A549 (cell line): ENCODE measurements at regions not wholly inside any gene's neighbourhood (a gene's known extent, or its start where the extent isn't known, plus 50 kb on each side); places are given as distances from the start of the nearest gene placed in this dataset.

Experiments
- ATAC-seq, 2 experiments: fragments of 200-7000 bp in 1 of 2; fragments of >200 bp in 1 of 2; cut with Nextera tagmentation in 1 of 2; cut with Tn5 transposase in 1 of 2; 3 replicates each; pipeline versions ENCODE4 v1.8.0 to v1.9.1; 2018 to 2020; ENCODE audit warnings: mild to moderate bottlenecking in 1 of 2, moderate library complexity in 1 of 2
- CTCF ChIA-PET: fragments of 300-600 bp; sonication (Branson Sonifier 250); formaldehyde crosslinking; extraction: SDS; loops from one replicate; lab custom pipeline; 2021; ENCODE audit warnings: antibody characterized with exemption, inconsistent platforms; lab: Yijun Ruan, JAX
- POLR2A ChIA-PET: fragments of 350-600 bp; formaldehyde crosslinking; extraction: SDS; loops from one replicate; lab custom pipeline; 2021; ENCODE audit warnings: antibody characterized with exemption, inconsistent platforms; lab: Yijun Ruan, JAX
- DNase-seq, 2 experiments: peaks; one replicate each; pipeline versions ENCODE4 v3.0.0 to v3.0.0-alpha.2; 2011 to 2016; ENCODE audit warnings: low read depth in 1 of 2, low spot score in 1 of 2
- FAIRE-seq: peaks from 2 replicates; lab custom pipeline; 2011; peaks lifted over from hg19 to GRCh38; lab: Jason Lieb, UNC
- H3K27ac ChIP-seq, 2 experiments: fragments of >200 bp; sonication (Bioruptor Twin); formaldehyde crosslinking; 3 replicates each; pipeline ENCODE4 v1.5.1; 2016 to 2017
- H3K4me1 ChIP-seq: fragments of >200 bp; sonication (Bioruptor Twin); formaldehyde crosslinking; 3 replicates; pipeline ENCODE4 v1.6.1; 2016
- H3K4me2 ChIP-seq: fragments of >200 bp; sonication (Bioruptor Twin); formaldehyde crosslinking; 3 replicates; pipeline ENCODE4 v1.6.1; 2016
- H3K4me3 ChIP-seq: fragments of >200 bp; sonication (Bioruptor Twin); formaldehyde crosslinking; 3 replicates; pipeline ENCODE4 v1.5.1; 2016
- H3K9me3 ChIP-seq: fragments of >200 bp; sonication (Bioruptor Twin); formaldehyde crosslinking; 3 replicates; pipeline ENCODE4 v1.6.1; 2016
- BHLHE40 ChIP-seq: IDR thresholded peaks from 2 replicates; pipeline ENCODE4 v1.6.1; 2012; ENCODE audit warnings: low read depth, low read length, inconsistent platforms
- CHD2 ChIP-seq: fragments of 150-350 bp; IDR thresholded peaks from 2 replicates; pipeline ENCODE4 v1.6.1; 2014; ENCODE audit warnings: low read length; ENCODE audit not compliant: partially characterized antibody
- CHD4 ChIP-seq: fragments of 200-600 bp; sonication (generic); IDR thresholded peaks from 2 replicates; pipeline ENCODE4 v1.6.1; 2016; ENCODE audit warnings: antibody characterized with exemption, mild to moderate bottlenecking, borderline replicate concordance
- EHMT2 ChIP-seq: fragments of 200-600 bp; sonication (generic); IDR thresholded peaks from 2 replicates; pipeline ENCODE4 v1.6.1; 2016; ENCODE audit warnings: antibody characterized with exemption, low read depth, mild to moderate bottlenecking, moderate library complexity
- FOSB ChIP-seq: fragments of 250-450 bp; sonication (Bioruptor Pico); IDR thresholded peaks from 2 replicates; pipeline ENCODE4 v1.5.0; 2020; ENCODE audit warnings: mild to moderate bottlenecking, moderate library complexity
- FOXS1 ChIP-seq: fragments of 250-450 bp; sonication (Bioruptor Pico); IDR thresholded peaks from 2 replicates; pipeline ENCODE4 v1.5.0; 2020; ENCODE audit warnings: mild to moderate bottlenecking, moderate library complexity
- GATA3 ChIP-seq: IDR thresholded peaks from 2 replicates; pipeline ENCODE4 v1.6.1; 2012; ENCODE audit warnings: borderline replicate concordance
- HDAC2 ChIP-seq: fragments of 200-600 bp; sonication (generic); IDR thresholded peaks from 2 replicates; pipeline ENCODE4 v1.6.1; 2016
- HEYL ChIP-seq: fragments of 250-450 bp; sonication (Bioruptor Pico); IDR thresholded peaks from 2 replicates; pipeline ENCODE4 v1.8.0; 2021; ENCODE audit warnings: mild to moderate bottlenecking, moderate library complexity
- HOXA7 ChIP-seq: fragments of 250-450 bp; sonication (Bioruptor Pico); IDR thresholded peaks from 2 replicates; pipeline ENCODE4 v1.5.0; 2020; ENCODE audit warnings: mild to moderate bottlenecking, moderate library complexity
- HOXB5 ChIP-seq: fragments of 250-450 bp; sonication (Bioruptor Pico); IDR thresholded peaks from 2 replicates; pipeline ENCODE4 v1.5.0; 2020; ENCODE audit warnings: mild to moderate bottlenecking, moderate library complexity
- KDM1A ChIP-seq: fragments of 200-600 bp; sonication (generic); IDR thresholded peaks from 2 replicates; pipeline ENCODE4 v1.6.1; 2016; ENCODE audit warnings: low read depth, mild to moderate bottlenecking
- MAZ ChIP-seq: fragments of 150-350 bp; IDR thresholded peaks from 2 replicates; pipeline ENCODE4 v1.6.1; 2014; ENCODE audit warnings: antibody characterized with exemption, low read depth, low read length, borderline replicate concordance
- MYC ChIP-seq: IDR thresholded peaks from 2 replicates; pipeline ENCODE4 v1.6.1; 2012; ENCODE audit warnings: mild to moderate bottlenecking, inconsistent platforms, low read length, improper control_type of control experiment, borderline replicate concordance
- NPAS2 ChIP-seq: fragments of 250-450 bp; sonication (Bioruptor Pico); IDR thresholded peaks from 2 replicates; pipeline ENCODE4 v1.8.0; 2022; ENCODE audit warnings: mild to moderate bottlenecking, moderate library complexity, borderline replicate concordance
- PHF8 ChIP-seq: fragments of 200-600 bp; sonication (generic); IDR thresholded peaks from 2 replicates; pipeline ENCODE4 v1.6.1; 2016; ENCODE audit warnings: low read depth, mild to moderate bottlenecking, antibody characterized with exemption, moderate library complexity, borderline replicate concordance
- POLR2A ChIP-seq: IDR thresholded peaks from 2 replicates; pipeline ENCODE4 v1.6.1; 2012; ENCODE audit warnings: mild to moderate bottlenecking, low read length
- POLR2AphosphoS2 ChIP-seq: conservative IDR thresholded peaks from 2 replicates; pipeline ENCODE4 v1.6.1; 2012; ENCODE audit warnings: low read length, improper control_type of control experiment, inconsistent platforms
- RAD21 ChIP-seq, 2 experiments: fragments of >200 bp in 1 of 2; sonication (Bioruptor Twin) in 1 of 2; formaldehyde crosslinking in 1 of 2; IDR thresholded peaks in 1 of 2; conservative IDR thresholded peaks in 1 of 2; 2 replicates in 1 of 2; 3 replicates in 1 of 2; pipeline ENCODE4 v1.6.1; 2012 to 2018; ENCODE audit warnings: inconsistent platforms in 1 of 2
- RFX5 ChIP-seq: fragments of 450-650 bp; IDR thresholded peaks from 2 replicates; pipeline ENCODE4 v1.7.1; 2014; ENCODE audit warnings: antibody characterized with exemption, mild to moderate bottlenecking, moderate library complexity
- SMC3 ChIP-seq: fragments of >200 bp; sonication (Bioruptor Twin); formaldehyde crosslinking; IDR thresholded peaks from 3 replicates; pipeline ENCODE4 v1.6.1; 2018; ENCODE audit warnings: inconsistent platforms
- SREBF2 ChIP-seq: fragments of 450-650 bp; IDR thresholded peaks from 2 replicates; pipeline ENCODE4 v1.6.1; 2014; ENCODE audit warnings: mild to moderate bottlenecking, moderate library complexity
- ZFP36 ChIP-seq: fragments of 450-650 bp; IDR thresholded peaks from 2 replicates; pipeline ENCODE4 v1.6.1; 2014; ENCODE audit warnings: borderline replicate concordance; ENCODE audit not compliant: partially characterized antibody
- ZNF302 ChIP-seq: fragments of 250-450 bp; sonication (Bioruptor Pico); IDR thresholded peaks from 2 replicates; pipeline ENCODE4 v1.9.0; 2021; ENCODE audit warnings: inconsistent platforms, mild to moderate bottlenecking, moderate library complexity
- WGBS: methylation state at CpG from one replicate; pipeline ENCODE4 v1.1.6; 2017; ENCODE audit errors: missing lambda C conversion rate; 5-methylcytosine and 5-hydroxymethylcytosine counted together
- TF ChIP-seq, protein P1 (sequence below): fragments of >200 bp; sonication (Bioruptor Twin); formaldehyde crosslinking; IDR thresholded peaks from 3 replicates; pipeline ENCODE4 v1.6.1; 2016
- TF ChIP-seq, protein P2 (sequence below): fragments of 250-450 bp; sonication (Bioruptor Pico); IDR thresholded peaks from 2 replicates; pipeline ENCODE4 v1.5.0; 2020; ENCODE audit warnings: low read depth, mild to moderate bottlenecking, moderate library complexity
- TF ChIP-seq, protein P3 (sequence below): IDR thresholded peaks from 2 replicates; pipeline ENCODE4 v1.6.1; 2012

DNA sequence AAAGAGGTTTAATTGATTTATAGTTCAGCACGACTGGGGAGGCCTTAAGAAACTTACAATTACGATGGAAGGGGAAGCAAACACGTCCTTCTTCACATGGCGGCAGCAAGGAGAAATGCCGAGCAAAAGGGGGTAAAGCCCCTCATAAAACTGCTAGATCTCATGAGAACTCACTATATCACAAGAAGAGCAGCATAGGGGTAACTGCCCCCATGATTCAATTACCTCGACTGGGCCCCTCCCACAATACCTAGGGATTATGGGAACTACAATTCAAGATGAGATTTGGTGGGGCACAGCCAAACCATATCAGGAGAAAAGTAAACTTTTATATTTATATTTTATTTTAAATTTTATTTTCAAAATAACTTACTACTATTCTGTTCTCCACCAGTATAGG, 272.0 kb downstream of the MYCN start:
- Histone ChIP-seq H3K9me3 (no peaks in the 10 kb centered on the region), H3K27ac (no peak overlapping the region), H3K4me2 (no peak overlapping the region), H3K4me3 (no peak overlapping the region), H3K4me1 (no peaks in the 10 kb centered on the region)
- POLR2A ChIA-PET = no interaction called here
- no peak for ATAC-seq
- FAIRE-seq = no peak
- WGBS = 21% methylated on average over 6 of the region's 6 CpGs
- CTCF ChIA-PET = no interaction called here
- TF ChIP-seq POLR2AphosphoS2 (no peak), NPAS2 (CRISPR knock-in tag) (no peak), RAD21 (conservative IDR thresholded peaks at IDR 0.05 in 1 of 2, IDR thresholded peaks at IDR 0.05 in 1 of 2) (no peak), CHD4 (no peak), FOXS1 (CRISPR knock-in tag) (no peak), GATA3 (no peak), SREBF2 (no peak), FOSB (no peak), MYC (no peak), EHMT2 (no peak), HOXB5 (no peak), SMC3 (no peak), CHD2 (no peak), KDM1A (no peak), PHF8 (no peak), ZNF302 (no peak), ZFP36 (no peak), RFX5 (no peak), MAZ (no peak)
- TF ChIP-seq, protein P1, sequence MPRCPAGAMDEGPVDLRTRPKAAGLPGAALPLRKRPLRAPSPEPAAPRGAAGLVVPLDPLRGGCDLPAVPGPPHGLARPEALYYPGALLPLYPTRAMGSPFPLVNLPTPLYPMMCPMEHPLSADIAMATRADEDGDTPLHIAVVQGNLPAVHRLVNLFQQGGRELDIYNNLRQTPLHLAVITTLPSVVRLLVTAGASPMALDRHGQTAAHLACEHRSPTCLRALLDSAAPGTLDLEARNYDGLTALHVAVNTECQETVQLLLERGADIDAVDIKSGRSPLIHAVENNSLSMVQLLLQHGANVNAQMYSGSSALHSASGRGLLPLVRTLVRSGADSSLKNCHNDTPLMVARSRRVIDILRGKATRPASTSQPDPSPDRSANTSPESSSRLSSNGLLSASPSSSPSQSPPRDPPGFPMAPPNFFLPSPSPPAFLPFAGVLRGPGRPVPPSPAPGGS = no peak
- DNase-seq = no peak

DNA sequence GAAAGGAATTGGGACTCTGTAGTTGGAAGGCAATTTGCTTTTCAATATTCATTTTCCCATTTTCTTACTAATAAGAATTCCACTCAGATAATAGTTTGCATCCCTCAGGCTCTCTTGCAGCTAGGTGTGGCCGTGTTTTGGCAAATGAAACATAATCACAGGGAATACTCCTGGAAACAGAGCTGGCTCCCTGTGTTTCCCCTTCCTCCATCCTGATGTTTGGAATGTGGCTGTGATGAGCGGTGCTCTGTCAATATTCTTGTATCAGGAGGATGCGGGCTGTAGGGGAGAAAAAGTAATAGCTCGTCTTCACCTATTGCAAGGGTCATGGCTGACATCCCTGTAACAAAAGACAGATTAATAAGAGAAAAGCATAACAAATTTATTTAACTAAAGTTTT, 271.0 kb downstream of the MYCN start:
- DNase-seq (no peak), ATAC-seq (no peak), FAIRE-seq (no peak)
- ChIA-PET POLR2A (no interaction called here), CTCF (interaction anchor here (0.8 kb wide), 1 partner anchor 144 kb away, joined by 3 read pairs; no protein-coding TSS in a partner anchor)
- Histone ChIP-seq H3K27ac (no peak overlapping the region), H3K4me1 (no peaks in the 10 kb centered on the region), H3K9me3 (no peaks in the 10 kb centered on the region), H3K4me3 (no peak overlapping the region), H3K4me2 (no peak overlapping the region)
- WGBS = 26% methylated on average over 4 of the region's 4 CpGs
- no peak for TF ChIP-seq POLR2A
- TF ChIP-seq HDAC2 = no peak
- TF ChIP-seq HOXB5 = no peak
- TF ChIP-seq HEYL (CRISPR knock-in tag) = no peak
- TF ChIP-seq BHLHE40 = no peak
- TF ChIP-seq, protein P2, sequence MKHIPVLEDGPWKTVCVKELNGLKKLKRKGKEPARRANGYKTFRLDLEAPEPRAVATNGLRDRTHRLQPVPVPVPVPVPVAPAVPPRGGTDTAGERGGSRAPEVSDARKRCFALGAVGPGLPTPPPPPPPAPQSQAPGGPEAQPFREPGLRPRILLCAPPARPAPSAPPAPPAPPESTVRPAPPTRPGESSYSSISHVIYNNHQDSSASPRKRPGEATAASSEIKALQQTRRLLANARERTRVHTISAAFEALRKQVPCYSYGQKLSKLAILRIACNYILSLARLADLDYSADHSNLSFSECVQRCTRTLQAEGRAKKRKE (CRISPR knock-in tag) = no peak
- TF ChIP-seq, protein P1 = no peak
- TF ChIP-seq FOXS1 (CRISPR knock-in tag) = no peak
- no peak for TF ChIP-seq HOXA7 (CRISPR knock-in tag)
- TF ChIP-seq, protein P3, sequence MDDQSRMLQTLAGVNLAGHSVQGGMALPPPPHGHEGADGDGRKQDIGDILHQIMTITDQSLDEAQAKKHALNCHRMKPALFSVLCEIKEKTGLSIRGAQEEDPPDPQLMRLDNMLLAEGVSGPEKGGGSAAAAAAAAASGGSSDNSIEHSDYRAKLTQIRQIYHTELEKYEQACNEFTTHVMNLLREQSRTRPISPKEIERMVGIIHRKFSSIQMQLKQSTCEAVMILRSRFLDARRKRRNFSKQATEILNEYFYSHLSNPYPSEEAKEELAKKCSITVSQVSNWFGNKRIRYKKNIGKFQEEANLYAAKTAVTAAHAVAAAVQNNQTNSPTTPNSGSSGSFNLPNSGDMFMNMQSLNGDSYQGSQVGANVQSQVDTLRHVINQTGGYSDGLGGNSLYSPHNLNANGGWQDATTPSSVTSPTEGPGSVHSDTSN = no peak
